Astrocyte (in vitro differentiated cells and primary cell): ENCODE measurements at regions not wholly inside any gene's neighbourhood (a gene's known extent, or its start where the extent isn't known, plus 50 kb on each side); places are given as distances from the start of the nearest gene placed in this dataset.

ENCODE experiments used
- CTCF ChIP-seq: IDR thresholded peaks from 2 replicates; pipeline ENCODE4 v1.5.1; 2011; ENCODE audit warnings: low read depth, mild to moderate bottlenecking, inconsistent platforms, low read length, moderate library complexity; ENCODE audit not compliant: insufficient read depth
- EZH2 ChIP-seq: IDR thresholded peaks from 2 replicates; pipeline ENCODE4 v1.6.1; 2012; ENCODE audit warnings: mild to moderate bottlenecking, low read length, inconsistent platforms; ENCODE audit not compliant: insufficient read depth

GRCh38 chr13:77975358-77976042 is 56.9 kb upstream of the EDNRB start:
- TF ChIP-seq CTCF (no peak), EZH2 (no peak)
